Natural killer cell (primary cell): ENCODE measurements at regions not wholly inside any gene's neighbourhood (a gene's known extent, or its start where the extent isn't known, plus 50 kb on each side); places are given as distances from the start of the nearest gene placed in this dataset.

Experiments
- ATAC-seq, 3 donors: fragments of 150-1000 bp in 2 of 3; fragments of 200-7000 bp in 1 of 3; cut with Tn5 transposase; 1 replicate in 1 of 3; 2 replicates in 2 of 3; pipeline ENCODE4 v1.10.0; 2021; ENCODE audit warnings: mild to moderate bottlenecking in 2 of 3, moderate library complexity in 2 of 3
- DNase-seq, 2 donors: peaks; one replicate each; pipeline versions ENCODE4 v3.0.0 to v3.0.0-alpha.2; 2013 to 2021; ENCODE audit warnings: mixed read lengths in 1 of 2
- H3K27ac ChIP-seq: one replicate; pipeline ENCODE4 v1.5.1; 2013; ENCODE audit warnings: mild to moderate bottlenecking, low read length
- H3K27me3 ChIP-seq: one replicate; pipeline ENCODE4 v1.6.1; 2013; ENCODE audit warnings: low read length; ENCODE audit not compliant: control insufficient read depth, insufficient read depth
- H3K36me3 ChIP-seq: one replicate; pipeline ENCODE4 v1.6.1; 2013; ENCODE audit warnings: low read length; ENCODE audit not compliant: control insufficient read depth, insufficient read depth
- H3K4me1 ChIP-seq: one replicate; pipeline ENCODE4 v1.6.1; 2013; ENCODE audit warnings: low read length; ENCODE audit not compliant: control insufficient read depth, insufficient read depth
- H3K4me3 ChIP-seq: one replicate; pipeline ENCODE4 v1.5.1; 2013; ENCODE audit warnings: low read length
- H3K9me3 ChIP-seq: one replicate; pipeline ENCODE4 v1.6.1; 2013; ENCODE audit warnings: low read length; ENCODE audit not compliant: control insufficient read depth, insufficient read depth
- H3K27ac Mint-ChIP-seq, 2 donors: one replicate each; pipeline ENCODE4 v1.8.0; 2022; ENCODE audit warnings: mild to moderate bottlenecking in 2 of 2, mixed read lengths in 2 of 2, moderate library complexity in 1 of 2
- H3K27me3 Mint-ChIP-seq, 2 donors: one replicate each; pipeline ENCODE4 v1.8.0; 2022; ENCODE audit warnings: low read depth in 2 of 2, mixed read lengths in 2 of 2
- H3K36me3 Mint-ChIP-seq: one replicate; pipeline ENCODE4 v1.8.0; 2022; ENCODE audit warnings: mixed read lengths
- H3K4me1 Mint-ChIP-seq, 2 donors: one replicate each; pipeline ENCODE4 v1.8.0; 2022; ENCODE audit warnings: mixed read lengths in 2 of 2
- H3K4me3 Mint-ChIP-seq: one replicate; pipeline ENCODE4 v1.8.0; 2022; ENCODE audit warnings: mild to moderate bottlenecking, moderate library complexity, mixed read lengths
- H3K9me3 Mint-ChIP-seq, 2 donors: one replicate each; pipeline ENCODE4 v1.8.0; 2022; ENCODE audit warnings: mixed read lengths in 2 of 2
- CTCF ChIP-seq: fragments of 200-600 bp; IDR thresholded peaks from one replicate; pipeline ENCODE4 v1.8.0; 2022; ENCODE audit warnings: antibody characterized with exemption
- WGBS: methylation state at CpG from one replicate; pipeline ENCODE4 v1.1.7; 2013; ENCODE audit warnings: missing lambda C conversion rate; ENCODE audit not compliant: insufficient coverage; 5-methylcytosine and 5-hydroxymethylcytosine counted together
- intact Hi-C: fragments of 100-400 bp; cut with micrococcal nuclease; formaldehyde crosslinking; loops from one replicate; pipeline ENCODE4 v1.14.2; 2022

GRCh38 chr10:94076325-94076841, 82.7 kb downstream of the PLCE1 start:
- H3K4me1 ChIP-seq = no peaks in the 10 kb centered on the region
- DNase-seq (no peak), ATAC-seq (no peak)
- H3K27me3 ChIP-seq = no peaks in the 10 kb centered on the region
- Mint-ChIP-seq H3K4me1 (no peaks in the 10 kb centered on the region), H3K9me3 (peaks cover 0 to 8% of the 10 kb centered on the region in 2 donors), H3K36me3 (no peaks in the 10 kb centered on the region), H3K27ac (no peak overlapping the region), H3K27me3 (peaks cover 3 to 14% of the 10 kb centered on the region in 2 donors), H3K4me3 (no peak overlapping the region)
- H3K9me3 ChIP-seq = no peaks in the 10 kb centered on the region
- WGBS = 61% methylated on average over 2 of the region's 2 CpGs
- intact Hi-C loops = no loop called here
- H3K36me3 ChIP-seq = no peaks in the 10 kb centered on the region
- no peak overlapping the region for H3K4me3 ChIP-seq
- TF ChIP-seq CTCF = no peak
- no peak overlapping the region for H3K27ac ChIP-seq

- H3K4me3 Mint-ChIP-seq = no peak overlapping the region
- H3K4me1 ChIP-seq = no peaks in the 10 kb centered on the region
- H3K9me3 Mint-ChIP-seq = peaks cover 0 to 3% of the 10 kb centered on the region in 2 donors
These were observed 83.3 kb downstream of the PLCE1 start for GRCh38 chr10:94077042-94077441.

GRCh38 chr10:94080108-94080507, 86.4 kb downstream of the PLCE1 start:
- intact Hi-C loops = no loop called here
- no peak overlapping the region for H3K27ac ChIP-seq
- H3K9me3 ChIP-seq = no peaks in the 10 kb centered on the region
- H3K4me3 ChIP-seq = no peak overlapping the region
- DNase-seq (no peak), ATAC-seq (no peak)
- H3K4me1 Mint-ChIP-seq = no peaks in the 10 kb centered on the region
- H3K36me3 ChIP-seq = no peaks in the 10 kb centered on the region
- no peak for TF ChIP-seq CTCF
- H3K36me3 Mint-ChIP-seq = no peaks in the 10 kb centered on the region
- H3K4me1 ChIP-seq = no peaks in the 10 kb centered on the region
- H3K27me3 ChIP-seq = no peaks in the 10 kb centered on the region
- H3K9me3 Mint-ChIP-seq = peaks cover 0 to 2% of the 10 kb centered on the region in 2 donors
- peaks cover 3 to 14% of the 10 kb centered on the region in 2 donors for H3K27me3 Mint-ChIP-seq
- H3K27ac Mint-ChIP-seq = no peak overlapping the region
- H3K4me3 Mint-ChIP-seq = no peak overlapping the region

More at GRCh38 chr10:94077042-94077441, 83.3 kb downstream of the PLCE1 start:
- no peaks in the 10 kb centered on the region for H3K4me1 Mint-ChIP-seq
- Histone ChIP-seq H3K27ac (no peak overlapping the region), H3K36me3 (no peaks in the 10 kb centered on the region), H3K27me3 (no peaks in the 10 kb centered on the region), H3K4me3 (no peak overlapping the region), H3K9me3 (no peaks in the 10 kb centered on the region)
- peaks cover 3 to 14% of the 10 kb centered on the region in 2 donors for H3K27me3 Mint-ChIP-seq
- WGBS = 78% methylated on average over 3 of the region's 4 CpGs
- DNase-seq = no peak
- no peak for TF ChIP-seq CTCF
- no peaks in the 10 kb centered on the region for H3K36me3 Mint-ChIP-seq
- no peak for ATAC-seq
- intact Hi-C loops = no loop called here
- no peak overlapping the region for H3K27ac Mint-ChIP-seq

GRCh38 chr10:94083662-94084265, 90.0 kb downstream of the PLCE1 start:
- Histone ChIP-seq H3K4me3 (no peak overlapping the region), H3K27me3 (no peaks in the 10 kb centered on the region), H3K36me3 (no peaks in the 10 kb centered on the region), H3K9me3 (no peaks in the 10 kb centered on the region), H3K4me1 (no peaks in the 10 kb centered on the region), H3K27ac (no peak overlapping the region)
- Mint-ChIP-seq H3K27me3 (peaks cover 3 to 14% of the 10 kb centered on the region in 2 donors), H3K36me3 (no peaks in the 10 kb centered on the region), H3K9me3 (peaks cover 0 to 2% of the 10 kb centered on the region in 2 donors), H3K4me3 (no peak overlapping the region), H3K27ac (no peak overlapping the region), H3K4me1 (no peaks in the 10 kb centered on the region)
- intact Hi-C loops = no loop called here
- TF ChIP-seq CTCF = no peak
- DNase-seq = no peak
- ATAC-seq = no peak
- WGBS = 82% methylated on average over 4 of the region's 5 CpGs
